ENCODE measurements at regions not wholly inside any gene's neighbourhood (a gene's known extent, or its start where the extent isn't known, plus 50 kb on each side); places are given as distances from the start of the nearest gene placed in this dataset.

- Histone ChIP-seq H3K9me3 (no peaks in the 10 kb centered on the region), H3K27ac (no peak overlapping the region), H3K27me3 (no peaks in the 10 kb centered on the region), H3K4me1 (no peaks in the 10 kb centered on the region), H3K36me3 (no peaks in the 10 kb centered on the region), H3K4me3 (no peak overlapping the region)
- no peak for DNase-seq
- WGBS, 2 donors = 84 to 87% methylated on average over 6 of the region's 6 CpGs
- no peak for TF ChIP-seq CTCF (IDR thresholded peaks at IDR 0.05)
- TF ChIP-seq POLR2A (IDR thresholded peaks at IDR 0.05) = no peak
- no peak for TF ChIP-seq POLR2AphosphoS5 (IDR thresholded peaks at IDR 0.05)
- no peak for TF ChIP-seq EP300 (IDR thresholded peaks at IDR 0.05)
- ATAC-seq (ENCODE audit: low FRiP score in 2 of 2) = no peak
Measured at GRCh38 chr1:199151634-199152425, 513.0 kb downstream of the PTPRC start.

GRCh38 chr1:199152676-199153075 is 513.8 kb downstream of the PTPRC start:
- H3K9me3 ChIP-seq = no peaks in the 10 kb centered on the region
- H3K27ac ChIP-seq = no peak overlapping the region
- no peak overlapping the region for H3K4me3 ChIP-seq
- WGBS, 2 donors = 73 to 90% methylated on average over 4 of the region's 4 CpGs
- ATAC-seq (ENCODE audit: low FRiP score in 2 of 2) (no peak), DNase-seq (no peak)
- H3K4me1 ChIP-seq = no peaks in the 10 kb centered on the region
- no peaks in the 10 kb centered on the region for H3K27me3 ChIP-seq
- TF ChIP-seq POLR2AphosphoS5 (IDR thresholded peaks at IDR 0.05) (no peak), EP300 (IDR thresholded peaks at IDR 0.05) (no peak), POLR2A (IDR thresholded peaks at IDR 0.05) (no peak), CTCF (IDR thresholded peaks at IDR 0.05) (no peak)
- H3K36me3 ChIP-seq = no peaks in the 10 kb centered on the region

- Histone ChIP-seq H3K27ac (no peak overlapping the region), H3K4me3 (no peak overlapping the region), H3K36me3 (no peaks in the 10 kb centered on the region), H3K27me3 (no peaks in the 10 kb centered on the region), H3K9me3 (no peaks in the 10 kb centered on the region), H3K4me1 (no peaks in the 10 kb centered on the region)
- DNase-seq (no peak), ATAC-seq (ENCODE audit: low FRiP score in 2 of 2) (no peak)
- no peak for TF ChIP-seq POLR2A (IDR thresholded peaks at IDR 0.05)
- TF ChIP-seq EP300 (IDR thresholded peaks at IDR 0.05) = no peak
- TF ChIP-seq POLR2AphosphoS5 (IDR thresholded peaks at IDR 0.05) = no peak
- no peak for TF ChIP-seq CTCF (IDR thresholded peaks at IDR 0.05)
- WGBS, 2 donors = 85% methylated on average over 3 of the region's 3 CpGs
Measured at GRCh38 chr1:199155166-199156019, 516.6 kb downstream of the PTPRC start.

GRCh38 chr1:199157494-199157893 is 518.7 kb downstream of the PTPRC start:
- Histone ChIP-seq H3K4me3 (no peak overlapping the region), H3K27ac (no peak overlapping the region), H3K4me1 (no peaks in the 10 kb centered on the region), H3K27me3 (no peaks in the 10 kb centered on the region), H3K36me3 (no peaks in the 10 kb centered on the region), H3K9me3 (no peaks in the 10 kb centered on the region)
- no peak for TF ChIP-seq CTCF (IDR thresholded peaks at IDR 0.05)
- TF ChIP-seq POLR2AphosphoS5 (IDR thresholded peaks at IDR 0.05) = no peak
- no peak for TF ChIP-seq EP300 (IDR thresholded peaks at IDR 0.05)
- no peak for TF ChIP-seq POLR2A (IDR thresholded peaks at IDR 0.05)
- DNase-seq (no peak), ATAC-seq (ENCODE audit: low FRiP score in 2 of 2) (no peak)

Measured in upper lobe of left lung (tissue), 6 donors.